PFSK-1 (cell line): ENCODE measurements at regions not wholly inside any gene's neighbourhood (a gene's known extent, or its start where the extent isn't known, plus 50 kb on each side); places are given as distances from the start of the nearest gene placed in this dataset.

Experiments
- POLR2AphosphoS5 ChIP-seq: IDR thresholded peaks from 2 replicates; pipeline ENCODE4 v1.6.1; 2012; ENCODE audit warnings: low read depth, mild to moderate bottlenecking, control low read depth, low read length, moderate library complexity
- TF ChIP-seq, protein P1 (sequence below), 2 experiments: IDR thresholded peaks; 2 replicates each; pipeline versions ENCODE4 v1.6.1 to v1.8.0; 2011 to 2012; ENCODE audit warnings: low read depth in 2 of 2, low read length in 2 of 2, control low read depth in 1 of 2, inconsistent platforms in 1 of 2, mild to moderate bottlenecking in 1 of 2, moderate library complexity in 1 of 2; ENCODE audit not compliant: insufficient read depth in 1 of 2

DNA sequence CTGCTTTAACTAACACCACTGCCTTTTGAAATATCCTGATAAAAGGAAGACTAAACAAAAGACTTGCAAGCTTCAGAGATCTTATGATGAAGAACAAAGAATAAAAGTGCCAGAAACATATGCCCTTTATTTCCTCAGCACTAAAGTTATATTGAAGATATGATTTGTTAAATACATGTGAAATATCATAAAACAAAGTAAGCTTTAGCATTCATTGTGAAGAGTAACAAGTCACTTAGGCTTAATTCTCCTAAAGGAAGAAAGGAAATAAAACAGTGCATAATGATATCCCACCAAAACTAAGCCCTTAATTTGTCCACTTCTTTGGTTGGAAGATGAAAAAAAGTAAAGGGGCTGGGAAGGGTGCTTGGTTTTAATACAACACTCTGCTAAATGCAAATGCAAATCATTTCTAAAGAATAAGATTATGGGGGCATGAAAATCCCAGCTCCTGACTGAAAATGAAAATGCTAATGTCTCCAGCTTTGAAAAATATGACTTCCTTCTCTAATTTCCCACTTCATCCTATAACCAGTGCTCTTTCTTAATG, 227.2 kb downstream of the FAT4 start:
- TF ChIP-seq, protein P1, sequence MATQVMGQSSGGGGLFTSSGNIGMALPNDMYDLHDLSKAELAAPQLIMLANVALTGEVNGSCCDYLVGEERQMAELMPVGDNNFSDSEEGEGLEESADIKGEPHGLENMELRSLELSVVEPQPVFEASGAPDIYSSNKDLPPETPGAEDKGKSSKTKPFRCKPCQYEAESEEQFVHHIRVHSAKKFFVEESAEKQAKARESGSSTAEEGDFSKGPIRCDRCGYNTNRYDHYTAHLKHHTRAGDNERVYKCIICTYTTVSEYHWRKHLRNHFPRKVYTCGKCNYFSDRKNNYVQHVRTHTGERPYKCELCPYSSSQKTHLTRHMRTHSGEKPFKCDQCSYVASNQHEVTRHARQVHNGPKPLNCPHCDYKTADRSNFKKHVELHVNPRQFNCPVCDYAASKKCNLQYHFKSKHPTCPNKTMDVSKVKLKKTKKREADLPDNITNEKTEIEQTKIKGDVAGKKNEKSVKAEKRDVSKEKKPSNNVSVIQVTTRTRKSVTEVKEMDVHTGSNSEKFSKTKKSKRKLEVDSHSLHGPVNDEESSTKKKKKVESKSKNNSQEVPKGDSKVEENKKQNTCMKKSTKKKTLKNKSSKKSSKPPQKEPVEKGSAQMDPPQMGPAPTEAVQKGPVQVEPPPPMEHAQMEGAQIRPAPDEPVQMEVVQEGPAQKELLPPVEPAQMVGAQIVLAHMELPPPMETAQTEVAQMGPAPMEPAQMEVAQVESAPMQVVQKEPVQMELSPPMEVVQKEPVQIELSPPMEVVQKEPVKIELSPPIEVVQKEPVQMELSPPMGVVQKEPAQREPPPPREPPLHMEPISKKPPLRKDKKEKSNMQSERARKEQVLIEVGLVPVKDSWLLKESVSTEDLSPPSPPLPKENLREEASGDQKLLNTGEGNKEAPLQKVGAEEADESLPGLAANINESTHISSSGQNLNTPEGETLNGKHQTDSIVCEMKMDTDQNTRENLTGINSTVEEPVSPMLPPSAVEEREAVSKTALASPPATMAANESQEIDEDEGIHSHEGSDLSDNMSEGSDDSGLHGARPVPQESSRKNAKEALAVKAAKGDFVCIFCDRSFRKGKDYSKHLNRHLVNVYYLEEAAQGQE (IDR thresholded peaks at IDR 0.05; ENCODE audit: insufficient read depth in 1 of 2, low read depth in 2 of 2, low read length in 2 of 2): no peak
- TF ChIP-seq POLR2AphosphoS5: no peak
